ENCODE measurements at regions not wholly inside any gene's neighbourhood (a gene's known extent, or its start where the extent isn't known, plus 50 kb on each side); places are given as distances from the start of the nearest gene placed in this dataset.

DNA sequence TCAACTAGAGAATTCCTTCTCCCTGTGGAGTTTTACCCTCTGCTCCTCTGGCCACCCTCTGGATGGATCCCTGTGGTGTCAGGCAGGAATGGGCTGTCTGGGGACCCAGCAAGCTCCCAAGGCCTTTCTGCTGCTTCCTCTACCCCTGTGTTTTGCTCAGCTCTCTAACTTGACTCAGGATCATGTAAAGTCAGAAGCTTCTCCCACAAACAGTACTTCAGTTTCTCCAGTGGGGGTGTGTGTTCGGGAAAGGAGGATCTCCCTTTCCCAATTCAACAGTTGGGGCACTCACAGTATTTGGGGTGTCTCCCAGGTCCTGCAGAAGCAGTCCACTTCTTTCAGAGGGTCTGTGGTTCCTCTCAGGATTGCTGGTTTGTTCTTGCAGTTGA lies 162.4 kb upstream of the NUDT4 start:
- no peak overlapping the region for H4K5ac ChIP-seq (ENCODE audit: insufficient read length, low read depth, low read length)
- no peaks in the 10 kb centered on the region for H3K27me3 ChIP-seq (replicated peaks in 1 of 4; ENCODE audit: control insufficient read depth in 3 of 4, extremely low read depth in 1 of 4, insufficient read depth in 3 of 4, low read length in 3 of 4)
- H4K91ac ChIP-seq (replicated peaks; ENCODE audit: insufficient read length, low read length): no peak overlapping the region
- no peaks in the 10 kb centered on the region for H3K79me2 ChIP-seq (ENCODE audit: control insufficient read depth in 1 of 2, insufficient read depth in 2 of 2, low read length in 2 of 2)
- ChIA-PET POLR2A (ENCODE audit: partially characterized antibody) (no interaction called here), CTCF (ENCODE audit: partially characterized antibody) (interaction anchor here (1.1 to 1.5 kb wide), 2 partner anchors 118 to 205 kb away, joined by 3 read pairs; no protein-coding TSS in a partner anchor)
- H3K23me2 ChIP-seq (ENCODE audit: low read depth, low read length): no peaks in the 10 kb centered on the region
- no peak overlapping the region for H3K4me2 ChIP-seq (ENCODE audit: insufficient read depth in 1 of 2, low read depth in 2 of 2, low read length in 2 of 2)
- H3K27ac ChIP-seq (ENCODE audit: low read depth, low read length): no peak overlapping the region
- H2BK120ac ChIP-seq (replicated peaks; ENCODE audit: low read depth, low read length): no peak overlapping the region
- H3K14ac ChIP-seq (ENCODE audit: insufficient read length): no peak overlapping the region
- H3K79me1 ChIP-seq (ENCODE audit: low read depth, low read length): no peaks in the 10 kb centered on the region
- no peaks in the 10 kb centered on the region; a peak in 1 of 7 replicates for H3K4me1 ChIP-seq (replicated peaks in 1 of 4; ENCODE audit: control insufficient read depth in 3 of 4, insufficient read depth in 4 of 4, low read length in 3 of 4)
- FAIRE-seq (no peak), DNase-seq (ENCODE audit: low read depth in 1 of 2, low spot score in 2 of 2) (no peak)
- whole genome bisulfite sequencing, 2 experiments (ENCODE audit: extremely low coverage in 1 of 2, insufficient coverage in 1 of 2, insufficient read length in 1 of 2, insufficient replicate concordance in 2 of 2, low coverage in 1 of 2, low lambda C conversion rate in 2 of 2, missing lambda C conversion rate in 1 of 2): 100% methylated on average over 1 of the region's 1 CpG; no CpG with 5 or more reads in 1 of the 2 experiments
- no peak overlapping the region for H3K9ac ChIP-seq (replicated peaks in 1 of 4; ENCODE audit: extremely low read depth in 1 of 4, low read depth in 3 of 4, low read length in 3 of 4)
- H2AK5ac ChIP-seq (ENCODE audit: low read depth, low read length): no peak overlapping the region
- H3K56ac ChIP-seq (replicated peaks; ENCODE audit: insufficient read length, low read depth, low read length): no peak overlapping the region
- no peaks in the 10 kb centered on the region for H3K9me3 ChIP-seq (ENCODE audit: insufficient read depth in 2 of 2, low read depth in 1 of 2, low read length in 1 of 2)
- H3K23ac ChIP-seq (ENCODE audit: insufficient read length): no peak overlapping the region
- no peak overlapping the region for H2BK5ac ChIP-seq (ENCODE audit: low read depth, low read length)
- no peak overlapping the region for H2BK12ac ChIP-seq (ENCODE audit: low read depth, low read length)
- H2BK20ac ChIP-seq (ENCODE audit: low read length): no peak overlapping the region
- H3K18ac ChIP-seq (ENCODE audit: extremely low read depth, low read length): no peak overlapping the region
- TF ChIP-seq RBBP5 (IDR thresholded peaks at IDR 0.05; ENCODE audit: borderline replicate concordance, low read depth, low read length): no peak
- TF ChIP-seq, protein P1, sequence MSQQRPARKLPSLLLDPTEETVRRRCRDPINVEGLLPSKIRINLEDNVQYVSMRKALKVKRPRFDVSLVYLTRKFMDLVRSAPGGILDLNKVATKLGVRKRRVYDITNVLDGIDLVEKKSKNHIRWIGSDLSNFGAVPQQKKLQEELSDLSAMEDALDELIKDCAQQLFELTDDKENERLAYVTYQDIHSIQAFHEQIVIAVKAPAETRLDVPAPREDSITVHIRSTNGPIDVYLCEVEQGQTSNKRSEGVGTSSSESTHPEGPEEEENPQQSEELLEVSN (IDR thresholded peaks at IDR 0.05): no peak
- TF ChIP-seq KDM1A (IDR thresholded peaks at IDR 0.05; ENCODE audit: borderline replicate concordance, low read length): no peak
- no peak for TF ChIP-seq SIRT6 (IDR thresholded peaks at IDR 0.05; ENCODE audit: low read length)
- no peak for TF ChIP-seq CEBPB (IDR thresholded peaks at IDR 0.05; ENCODE audit: low read depth, low read length)
- TF ChIP-seq RNF2 (IDR thresholded peaks at IDR 0.05; ENCODE audit: borderline replicate concordance, low read depth, low read length, missing control alignments, poor library complexity, severe bottlenecking): no peak
- TF ChIP-seq SUZ12 (IDR thresholded peaks at IDR 0.05; ENCODE audit: low read length): no peak
- no peak for TF ChIP-seq HDAC2 (IDR thresholded peaks at IDR 0.05; ENCODE audit: borderline replicate concordance in 1 of 2, low read depth in 2 of 2, low read length in 2 of 2)
- no peak for TF ChIP-seq RAD21 (IDR thresholded peaks at IDR 0.05 in 1 of 2, conservative IDR thresholded peaks at IDR 0.05 in 1 of 2; ENCODE audit: low read depth in 2 of 2, low read length in 2 of 2)
- no peak for TF ChIP-seq SIN3A (conservative IDR thresholded peaks at IDR 0.05 in 1 of 2, IDR thresholded peaks at IDR 0.05 in 1 of 2; ENCODE audit: low read depth in 1 of 2, low read length in 2 of 2)
- TF ChIP-seq POLR2A (IDR thresholded peaks at IDR 0.05; ENCODE audit: control extremely low read depth in 1 of 2, low read depth in 2 of 2, low read length in 2 of 2): no peak
- H3K36me3 ChIP-seq (ENCODE audit: control insufficient read depth in 2 of 4, insufficient read depth in 4 of 4, low read length in 3 of 4): no peaks in the 10 kb centered on the region
- H3K4me3 ChIP-seq (ENCODE audit: extremely low read depth in 1 of 4, insufficient read depth in 2 of 4, low read depth in 3 of 4, low read length in 4 of 4): no peak overlapping the region
- no peak overlapping the region for H4K8ac ChIP-seq (ENCODE audit: extremely low read depth, insufficient read depth, low read length)
- H4K20me1 ChIP-seq (replicated peaks in 1 of 2; ENCODE audit: control insufficient read depth in 1 of 2, insufficient read depth in 2 of 2, low read length in 2 of 2): no peaks in the 10 kb centered on the region
- H2BK15ac ChIP-seq (ENCODE audit: low read length): no peak overlapping the region
- no peak overlapping the region for H3K4ac ChIP-seq (replicated peaks; ENCODE audit: insufficient read length, low read depth, low read length)
- H2AFZ ChIP-seq (ENCODE audit: low read length): no peak overlapping the region

Data from H1 (cell line).